ENCODE measurements at regions not wholly inside any gene's neighbourhood (a gene's known extent, or its start where the extent isn't known, plus 50 kb on each side); places are given as distances from the start of the nearest gene placed in this dataset.
A peak's percentile ranks its signal among the peaks of the same experiment; 100 is the strongest.

DNA sequence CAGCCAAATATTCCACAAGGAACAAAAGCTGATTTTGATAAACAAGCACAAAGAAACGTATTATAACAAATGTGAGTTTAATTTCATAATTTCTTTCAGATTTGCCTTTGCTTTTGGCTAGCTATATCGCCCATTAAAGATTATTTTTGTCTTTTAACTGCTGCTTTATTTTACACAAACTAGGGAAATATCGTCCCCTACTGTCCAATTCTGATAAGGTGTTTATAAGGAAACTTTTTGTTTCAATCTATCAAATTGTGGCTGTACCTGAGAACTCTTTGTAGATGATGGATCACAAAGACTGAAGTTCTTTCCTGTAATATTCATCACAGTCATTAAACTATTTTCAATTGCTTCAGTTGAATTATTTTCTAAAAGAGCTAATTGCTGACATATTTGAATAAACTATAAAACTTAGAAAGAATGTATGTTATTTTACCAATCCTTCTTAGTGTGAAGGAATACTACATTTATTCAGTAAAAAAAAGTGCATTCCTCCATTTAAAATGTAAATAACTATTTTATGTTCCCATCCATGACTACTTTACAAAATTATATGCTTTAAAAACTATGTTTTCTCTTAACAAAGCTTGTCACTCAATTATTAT is 431.3 kb upstream of the ITGA1 start:
- DNase-seq (ENCODE audit: low read depth, low spot score): no peak
- Histone ChIP-seq H4K20me1 (ENCODE audit: control insufficient read depth, insufficient read depth) (no peaks in the 10 kb centered on the region), H3K36me3 (ENCODE audit: control insufficient read depth in 2 of 2, insufficient read depth in 2 of 2, low read length in 1 of 2) (no peaks in the 10 kb centered on the region), H3K4me2 (ENCODE audit: control insufficient read depth, insufficient read depth) (no peak overlapping the region), H3K4me3 (no peak overlapping the region), H3K4me1 (ENCODE audit: control insufficient read depth, insufficient read depth, low read length) (no peaks in the 10 kb centered on the region), H2AFZ (ENCODE audit: control insufficient read depth, low read depth, low read length) (no peak overlapping the region), H3K27me3 (replicated peaks in 1 of 2; ENCODE audit: control insufficient read depth in 2 of 2, insufficient read depth in 2 of 2, low read length in 1 of 2) (no peaks in the 10 kb centered on the region), H3K9me3 (replicated peaks; ENCODE audit: control insufficient read depth, insufficient read depth, low read length) (no peaks in the 10 kb centered on the region), H3K9ac (ENCODE audit: control insufficient read depth, insufficient read depth, low read length) (no peak overlapping the region), H3K79me2 (ENCODE audit: control insufficient read depth, insufficient read depth, low read length) (no peaks in the 10 kb centered on the region), H3K27ac (ENCODE audit: control insufficient read depth, insufficient read depth) (no peak overlapping the region)
- in situ Hi-C loops (cut with MboI): loop anchor here (10.0 kb wide), 1 partner anchor 1392 kb away; no protein-coding TSS in a partner anchor
- CTCF ChIA-PET: interaction anchor here (0.8 to 2.1 kb wide), 4 partner anchors 8 to 1398 kb away, joined by 3 to 7 read pairs (median 4); no protein-coding TSS in a partner anchor
- ATAC-seq: no peak
- no peak for FAIRE-seq
- SMC1A ChIA-PET (ENCODE audit: uncharacterized antibody, unreplicated experiment): interaction anchor here (0.9 to 1.3 kb wide), 4 partner anchors 13 to 1398 kb away, joined by 3 to 5 read pairs (median 4); no protein-coding TSS in a partner anchor
- intact Hi-C loops (cut with micrococcal nuclease; ENCODE audit: unreplicated experiment): loop anchor here (10.0 kb wide), 1 partner anchor 972 kb away; the partner anchor contains the start of gene ISL1
- TF ChIP-seq, protein P1, sequence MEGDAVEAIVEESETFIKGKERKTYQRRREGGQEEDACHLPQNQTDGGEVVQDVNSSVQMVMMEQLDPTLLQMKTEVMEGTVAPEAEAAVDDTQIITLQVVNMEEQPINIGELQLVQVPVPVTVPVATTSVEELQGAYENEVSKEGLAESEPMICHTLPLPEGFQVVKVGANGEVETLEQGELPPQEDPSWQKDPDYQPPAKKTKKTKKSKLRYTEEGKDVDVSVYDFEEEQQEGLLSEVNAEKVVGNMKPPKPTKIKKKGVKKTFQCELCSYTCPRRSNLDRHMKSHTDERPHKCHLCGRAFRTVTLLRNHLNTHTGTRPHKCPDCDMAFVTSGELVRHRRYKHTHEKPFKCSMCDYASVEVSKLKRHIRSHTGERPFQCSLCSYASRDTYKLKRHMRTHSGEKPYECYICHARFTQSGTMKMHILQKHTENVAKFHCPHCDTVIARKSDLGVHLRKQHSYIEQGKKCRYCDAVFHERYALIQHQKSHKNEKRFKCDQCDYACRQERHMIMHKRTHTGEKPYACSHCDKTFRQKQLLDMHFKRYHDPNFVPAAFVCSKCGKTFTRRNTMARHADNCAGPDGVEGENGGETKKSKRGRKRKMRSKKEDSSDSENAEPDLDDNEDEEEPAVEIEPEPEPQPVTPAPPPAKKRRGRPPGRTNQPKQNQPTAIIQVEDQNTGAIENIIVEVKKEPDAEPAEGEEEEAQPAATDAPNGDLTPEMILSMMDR (IDR thresholded peaks at IDR 0.05 in 2 of 3, conservative IDR thresholded peaks at IDR 0.05 in 1 of 3; ENCODE audit: control insufficient read depth in 2 of 3, extremely low read depth in 1 of 3, insufficient read depth in 1 of 3, low read depth in 3 of 3, low read length in 3 of 3): peak; percentile 45 to 52 (median 48); a peak in 4 of 6 replicates
- TF ChIP-seq SMC3 (IDR thresholded peaks at IDR 0.05; ENCODE audit: borderline replicate concordance, low read length): peak; percentile 40
- TF ChIP-seq, protein P2, sequence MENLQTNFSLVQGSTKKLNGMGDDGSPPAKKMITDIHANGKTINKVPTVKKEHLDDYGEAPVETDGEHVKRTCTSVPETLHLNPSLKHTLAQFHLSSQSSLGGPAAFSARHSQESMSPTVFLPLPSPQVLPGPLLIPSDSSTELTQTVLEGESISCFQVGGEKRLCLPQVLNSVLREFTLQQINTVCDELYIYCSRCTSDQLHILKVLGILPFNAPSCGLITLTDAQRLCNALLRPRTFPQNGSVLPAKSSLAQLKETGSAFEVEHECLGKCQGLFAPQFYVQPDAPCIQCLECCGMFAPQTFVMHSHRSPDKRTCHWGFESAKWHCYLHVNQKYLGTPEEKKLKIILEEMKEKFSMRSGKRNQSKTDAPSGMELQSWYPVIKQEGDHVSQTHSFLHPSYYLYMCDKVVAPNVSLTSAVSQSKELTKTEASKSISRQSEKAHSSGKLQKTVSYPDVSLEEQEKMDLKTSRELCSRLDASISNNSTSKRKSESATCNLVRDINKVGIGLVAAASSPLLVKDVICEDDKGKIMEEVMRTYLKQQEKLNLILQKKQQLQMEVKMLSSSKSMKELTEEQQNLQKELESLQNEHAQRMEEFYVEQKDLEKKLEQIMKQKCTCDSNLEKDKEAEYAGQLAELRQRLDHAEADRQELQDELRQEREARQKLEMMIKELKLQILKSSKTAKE (IDR thresholded peaks at IDR 0.05; ENCODE audit: low read depth, poor library complexity, severe bottlenecking): no peak
- TF ChIP-seq RAD21 (IDR thresholded peaks at IDR 0.05; ENCODE audit: insufficient read depth, low read depth, low read length): peak; percentile 49
- POLR2A ChIA-PET: interaction anchor here (0.6 kb wide), 1 partner anchor 1395 kb away, joined by 3 read pairs; no protein-coding TSS in a partner anchor
- BruUV-seq (replicated peaks): no TSS peak
- RAD21 ChIA-PET (ENCODE audit: unreplicated experiment): interaction anchor here (1.9 kb wide), 1 partner anchor 1393 kb away, joined by 6 read pairs; no protein-coding TSS in a partner anchor
- WGBS (ENCODE audit: insufficient coverage, insufficient replicate concordance, low lambda C conversion rate, missing lambda C conversion rate): 0% methylated on average over 3 of the region's 3 CpGs
